ENCODE measurements at regions not wholly inside any gene's neighbourhood (a gene's known extent, or its start where the extent isn't known, plus 50 kb on each side); places are given as distances from the start of the nearest gene placed in this dataset.
"Not testable (repeated sequence)": the region's sequence is repeated elsewhere in the genome, so short reads cannot be mapped to it uniquely, and the experiment has no call there.

GRCh38 chr20:40838509-40838908, 149.5 kb upstream of the MAFB start:
- in situ Hi-C loops (cut with MboI; ENCODE audit: low pct_unique_long_range_greater_than_20kb, low sequenced_read_pairs) = no loop called here
- DNase-seq = no peak

GRCh38 chr20:40843251-40843650, 154.2 kb upstream of the MAFB start:
- in situ Hi-C loops (cut with MboI; ENCODE audit: low pct_unique_long_range_greater_than_20kb, low sequenced_read_pairs) = no loop called here
- DNase-seq = no peak

GRCh38 chr20:40844332-40844731, 155.3 kb upstream of the MAFB start:
- DNase-seq = no peak
- in situ Hi-C loops (cut with MboI; ENCODE audit: low pct_unique_long_range_greater_than_20kb, low sequenced_read_pairs) = no loop called here

GRCh38 chr20:40848096-40848495, 159.1 kb upstream of the MAFB start:
- DNase-seq = no peak
- in situ Hi-C loops (cut with MboI; ENCODE audit: low pct_unique_long_range_greater_than_20kb, low sequenced_read_pairs) = no loop called here

GRCh38 chr20:40848526-40848925, 159.5 kb upstream of the MAFB start:
- in situ Hi-C loops (cut with MboI; ENCODE audit: low pct_unique_long_range_greater_than_20kb, low sequenced_read_pairs) = no loop called here
- DNase-seq = no peak

- no peak for DNase-seq
- in situ Hi-C loops (cut with MboI; ENCODE audit: low pct_unique_long_range_greater_than_20kb, low sequenced_read_pairs) = no loop called here
Measured at GRCh38 chr20:40849456-40849855, 160.4 kb upstream of the MAFB start.

GRCh38 chr20:40851051-40851450, 162.0 kb upstream of the MAFB start:
- in situ Hi-C loops (cut with MboI; ENCODE audit: low pct_unique_long_range_greater_than_20kb, low sequenced_read_pairs) = no loop called here
- DNase-seq = no peak

GRCh38 chr20:40855269-40855668, 166.2 kb upstream of the MAFB start:
- DNase-seq = no peak
- in situ Hi-C loops (cut with MboI; ENCODE audit: low pct_unique_long_range_greater_than_20kb, low sequenced_read_pairs) = no loop called here

- no peak for DNase-seq
- in situ Hi-C loops (cut with MboI; ENCODE audit: low pct_unique_long_range_greater_than_20kb, low sequenced_read_pairs) = no loop called here
Measured at GRCh38 chr20:40856653-40857052, 167.6 kb upstream of the MAFB start.

- DNase-seq = no peak
- in situ Hi-C loops (cut with MboI; ENCODE audit: low pct_unique_long_range_greater_than_20kb, low sequenced_read_pairs) = no loop called here
Measured at GRCh38 chr20:40860487-40860902, 168.1 kb upstream of the TOP1 start.

GRCh38 chr20:40861427-40862008, 167.1 kb upstream of the TOP1 start:
- in situ Hi-C loops (cut with MboI; ENCODE audit: low pct_unique_long_range_greater_than_20kb, low sequenced_read_pairs) = no loop called here
- DNase-seq = no peak

- in situ Hi-C loops (cut with MboI; ENCODE audit: low pct_unique_long_range_greater_than_20kb, low sequenced_read_pairs) = no loop called here
- DNase-seq = no peak
Measured at GRCh38 chr20:40863355-40863919, 165.2 kb upstream of the TOP1 start.

GRCh38 chr20:40864470-40864869, 164.2 kb upstream of the TOP1 start:
- DNase-seq = no peak
- in situ Hi-C loops (cut with MboI; ENCODE audit: low pct_unique_long_range_greater_than_20kb, low sequenced_read_pairs) = no loop called here

GRCh38 chr20:40865095-40865494, 163.5 kb upstream of the TOP1 start:
- DNase-seq = no peak

GRCh38 chr20:40866056-40866455, 162.6 kb upstream of the TOP1 start:
- in situ Hi-C loops (cut with MboI; ENCODE audit: low pct_unique_long_range_greater_than_20kb, low sequenced_read_pairs) = no loop called here
- DNase-seq = no peak

More at GRCh38 chr20:40865095-40865494, 163.5 kb upstream of the TOP1 start:
- in situ Hi-C loops (cut with MboI; ENCODE audit: low pct_unique_long_range_greater_than_20kb, low sequenced_read_pairs) = no loop called here

GRCh38 chr20:40868551-40869217, 159.9 kb upstream of the TOP1 start:
- in situ Hi-C loops (cut with MboI; ENCODE audit: low pct_unique_long_range_greater_than_20kb, low sequenced_read_pairs) = no loop called here

GRCh38 chr20:40869218-40870147, 159.1 kb upstream of the TOP1 start:
- in situ Hi-C loops (cut with MboI; ENCODE audit: low pct_unique_long_range_greater_than_20kb, low sequenced_read_pairs) = no loop called here
- DNase-seq = no peak

More at GRCh38 chr20:40868551-40869217, 159.9 kb upstream of the TOP1 start:
- no peak for DNase-seq

GRCh38 chr20:40875116-40876085, 153.2 kb upstream of the TOP1 start:
- in situ Hi-C loops (cut with MboI; ENCODE audit: low pct_unique_long_range_greater_than_20kb, low sequenced_read_pairs) = no loop called here
- no peak for DNase-seq

- in situ Hi-C loops (cut with MboI; ENCODE audit: low pct_unique_long_range_greater_than_20kb, low sequenced_read_pairs) = not testable (repeated sequence)
Measured at GRCh38 chr20:40878099-40878498, 150.5 kb upstream of the TOP1 start.

More at GRCh38 chr20:40878099-40878498, 150.5 kb upstream of the TOP1 start:
- DNase-seq = not testable (repeated sequence)

Measured in KBM-7 (cell line).